HepG2 (cell line): ENCODE measurements at regions not wholly inside any gene's neighbourhood (a gene's known extent, or its start where the extent isn't known, plus 50 kb on each side); places are given as distances from the start of the nearest gene placed in this dataset.

ENCODE experiments used
- AGO2 ChIP-seq: fragments of 200-400 bp; formaldehyde crosslinking; optimal IDR thresholded peaks from 2 replicates; pipeline ENCODE3; 2017; ENCODE audit warnings: mild to moderate bottlenecking, low read depth, low read length, moderate library complexity
- ATF7 ChIP-seq, 2 experiments: fragments of 450-650 bp in 1 of 2; sonication (generic) in 1 of 2; formaldehyde crosslinking in 1 of 2; IDR thresholded peaks; 2 replicates each; pipeline versions ENCODE4 v1.4.0 to v1.6.1; 2016 to 2020; ENCODE audit warnings: antibody characterized with exemption in 1 of 2, mild to moderate bottlenecking in 1 of 2, missing genetic modification reagents in 1 of 2
- HNF4A ChIP-seq: sonication (generic); formaldehyde crosslinking; IDR thresholded peaks from 2 replicates; pipeline ENCODE4 v1.4.0; 2020; ENCODE audit warnings: missing genetic modification reagents
- MLLT10 ChIP-seq: sonication (generic); formaldehyde crosslinking; IDR thresholded peaks from 2 replicates; pipeline ENCODE4 v1.4.0; 2020; ENCODE audit warnings: missing genetic modification reagents
- PCBP1 ChIP-seq: fragments of 200-400 bp; formaldehyde crosslinking; IDR thresholded peaks from 2 replicates; pipeline ENCODE4 v1.6.1; 2017; ENCODE audit warnings: mild to moderate bottlenecking, low read depth, low read length, borderline replicate concordance
- PITX1 ChIP-seq: sonication (generic); formaldehyde crosslinking; IDR thresholded peaks from 2 replicates; pipeline ENCODE4 v1.5.1; 2020; ENCODE audit warnings: mild to moderate bottlenecking, missing genetic modification reagents
- ZEB1 ChIP-seq: IDR thresholded peaks from 2 replicates; pipeline ENCODE4 v1.6.1; 2012; ENCODE audit warnings: mild to moderate bottlenecking, low read depth, inconsistent platforms; ENCODE audit not compliant: insufficient replicate concordance
- ZKSCAN5 ChIP-seq: sonication (generic); formaldehyde crosslinking; IDR thresholded peaks from 2 replicates; pipeline ENCODE4 v1.5.1; 2020; ENCODE audit warnings: mild to moderate bottlenecking, missing genetic modification reagents
- ZNF672 ChIP-seq: sonication (generic); formaldehyde crosslinking; IDR thresholded peaks from 2 replicates; pipeline ENCODE4 v1.8.1; 2022; ENCODE audit warnings: missing genetic modification reagents
- ZXDC ChIP-seq: sonication (generic); formaldehyde crosslinking; IDR thresholded peaks from 2 replicates; pipeline ENCODE4 v1.5.0; 2020; ENCODE audit warnings: mild to moderate bottlenecking, missing genetic modification reagents
- TF ChIP-seq, protein P1 (sequence below): sonication (generic); formaldehyde crosslinking; IDR thresholded peaks from 2 replicates; pipeline ENCODE4 v1.8.0; 2022; ENCODE audit warnings: missing genetic modification reagents, low read depth, mild to moderate bottlenecking, borderline replicate concordance
- TF ChIP-seq, protein P2 (sequence below): sonication (generic); formaldehyde crosslinking; IDR thresholded peaks from 2 replicates; pipeline ENCODE4 v1.4.0; 2020; ENCODE audit warnings: mild to moderate bottlenecking, missing genetic modification reagents
- TF ChIP-seq, protein P3 (sequence below): sonication (generic); formaldehyde crosslinking; IDR thresholded peaks from 2 replicates; pipeline ENCODE4 v1.9.0; 2021; ENCODE audit warnings: missing genetic modification reagents, mild to moderate bottlenecking, borderline replicate concordance
- TF ChIP-seq, protein P4 (sequence below): sonication (generic); formaldehyde crosslinking; IDR thresholded peaks from 2 replicates; pipeline ENCODE4 v1.8.1; 2023; ENCODE audit warnings: mild to moderate bottlenecking, missing genetic modification reagents, borderline replicate concordance

DNA sequence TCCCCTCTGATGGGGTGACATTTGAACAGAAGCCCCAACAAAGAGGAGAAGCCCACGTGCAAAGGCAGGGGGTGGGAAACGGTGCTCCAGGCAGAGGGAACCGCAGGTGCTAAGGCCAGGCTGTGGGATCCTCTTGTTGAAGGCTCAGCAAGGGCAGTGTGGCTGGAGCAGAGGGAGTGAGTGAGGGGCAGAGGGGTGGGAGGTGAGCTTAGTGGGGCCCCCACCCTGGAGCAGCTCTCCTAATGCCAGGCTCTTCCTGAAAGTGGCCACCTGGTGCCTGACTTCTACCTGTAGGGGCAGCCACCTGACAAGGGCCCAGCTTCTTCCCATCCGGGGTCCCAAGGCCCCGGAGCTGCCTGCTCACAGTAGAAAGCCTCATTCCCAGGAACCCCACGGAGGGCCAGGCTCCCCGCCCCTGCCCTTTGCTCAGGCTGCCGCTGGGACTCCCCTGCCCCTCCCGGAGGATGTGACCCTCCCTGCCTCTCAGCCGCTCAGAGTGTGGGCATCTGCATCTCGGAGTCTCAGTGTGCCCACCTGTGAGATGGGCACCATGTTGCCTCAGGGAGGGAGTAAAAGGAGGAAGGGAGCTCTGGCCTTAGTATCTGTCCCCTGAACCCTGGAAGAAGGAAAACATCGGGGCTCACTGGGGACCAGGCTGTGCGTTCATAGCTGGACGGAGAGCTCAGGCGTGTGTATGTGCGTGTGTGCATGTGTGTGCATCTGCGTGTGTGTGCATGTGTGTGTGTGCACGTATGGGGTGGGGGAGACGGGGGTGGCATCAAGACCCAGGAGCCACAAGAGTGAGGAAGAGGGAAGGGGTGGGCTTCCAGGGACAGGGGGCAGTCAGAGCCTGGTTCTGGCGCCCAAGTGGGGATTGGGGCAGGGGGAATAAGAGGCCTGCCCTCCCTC, 119.4 kb downstream of the CEBPB start (continued):
- TF ChIP-seq, protein P1, sequence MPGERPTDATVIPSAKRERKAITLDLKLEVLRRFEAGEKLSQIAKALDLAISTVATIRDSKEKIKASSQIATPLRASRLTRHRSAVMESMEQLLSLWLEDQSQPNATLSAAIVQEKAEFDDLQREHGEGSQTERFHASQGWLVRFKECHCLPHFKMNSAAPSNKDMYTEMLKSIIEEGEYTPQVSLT (CRISPR knock-in tag): no peak
- TF ChIP-seq PITX1 (CRISPR knock-in tag) (peak; percentile 21; the same call in 1 of the 2 replicates), ZNF672 (CRISPR knock-in tag) (no peak), MLLT10 (CRISPR knock-in tag) (no peak), ATF7 (IDR thresholded peaks at IDR 0.05) (peak; percentile 10; the same call in 1 of the 2 replicates), ATF7 (CRISPR knock-in tag; IDR thresholded peaks at IDR 0.05) (no peak), ZXDC (no peak), ZEB1 (no peak), ZKSCAN5 (no peak), AGO2 (peak; percentile 29), HNF4A (CRISPR knock-in tag) (0 out of 2 replicates have a peak, but pooled peaks have one; percentile 2), PCBP1 (no peak)
- TF ChIP-seq, protein P2, sequence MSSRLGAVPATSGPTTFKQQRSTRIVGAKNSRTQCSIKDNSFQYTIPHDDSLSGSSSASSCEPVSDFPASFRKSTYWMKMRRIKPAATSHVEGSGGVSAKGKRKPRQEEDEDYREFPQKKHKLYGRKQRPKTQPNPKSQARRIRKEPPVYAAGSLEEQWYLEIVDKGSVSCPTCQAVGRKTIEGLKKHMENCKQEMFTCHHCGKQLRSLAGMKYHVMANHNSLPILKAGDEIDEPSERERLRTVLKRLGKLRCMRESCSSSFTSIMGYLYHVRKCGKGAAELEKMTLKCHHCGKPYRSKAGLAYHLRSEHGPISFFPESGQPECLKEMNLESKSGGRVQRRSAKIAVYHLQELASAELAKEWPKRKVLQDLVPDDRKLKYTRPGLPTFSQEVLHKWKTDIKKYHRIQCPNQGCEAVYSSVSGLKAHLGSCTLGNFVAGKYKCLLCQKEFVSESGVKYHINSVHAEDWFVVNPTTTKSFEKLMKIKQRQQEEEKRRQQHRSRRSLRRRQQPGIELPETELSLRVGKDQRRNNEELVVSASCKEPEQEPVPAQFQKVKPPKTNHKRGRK (CRISPR knock-in tag): no peak
- TF ChIP-seq, protein P3, sequence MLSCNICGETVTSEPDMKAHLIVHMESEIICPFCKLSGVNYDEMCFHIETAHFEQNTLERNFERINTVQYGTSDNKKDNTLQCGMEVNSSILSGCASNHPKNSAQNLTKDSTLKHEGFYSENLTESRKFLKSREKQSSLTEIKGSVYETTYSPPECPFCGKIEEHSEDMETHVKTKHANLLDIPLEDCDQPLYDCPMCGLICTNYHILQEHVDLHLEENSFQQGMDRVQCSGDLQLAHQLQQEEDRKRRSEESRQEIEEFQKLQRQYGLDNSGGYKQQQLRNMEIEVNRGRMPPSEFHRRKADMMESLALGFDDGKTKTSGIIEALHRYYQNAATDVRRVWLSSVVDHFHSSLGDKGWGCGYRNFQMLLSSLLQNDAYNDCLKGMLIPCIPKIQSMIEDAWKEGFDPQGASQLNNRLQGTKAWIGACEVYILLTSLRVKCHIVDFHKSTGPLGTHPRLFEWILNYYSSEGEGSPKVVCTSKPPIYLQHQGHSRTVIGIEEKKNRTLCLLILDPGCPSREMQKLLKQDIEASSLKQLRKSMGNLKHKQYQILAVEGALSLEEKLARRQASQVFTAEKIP (CRISPR knock-in tag): no peak
- TF ChIP-seq, protein P4, sequence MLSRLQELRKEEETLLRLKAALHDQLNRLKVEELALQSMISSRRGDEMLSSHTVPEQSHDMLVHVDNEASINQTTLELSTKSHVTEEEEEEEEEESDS (CRISPR knock-in tag): no peak
